ENCODE measurements at regions not wholly inside any gene's neighbourhood (a gene's known extent, or its start where the extent isn't known, plus 50 kb on each side); places are given as distances from the start of the nearest gene placed in this dataset.

- peak; percentile 82 to 93 (median 88) for ATAC-seq
- H3K36me3 Mint-ChIP-seq, result no peaks in the 10 kb centered on the region
- peak overlapping the region; percentile 93 for H3K27ac ChIP-seq (ENCODE audit: low read length)
- H3K9me3 ChIP-seq (ENCODE audit: control insufficient read depth, insufficient read depth, low read length), result no peaks in the 10 kb centered on the region
- 4% methylated on average over 33 of the region's 33 CpGs for WGBS (ENCODE audit: insufficient coverage)
- intact Hi-C loops (cut with micrococcal nuclease), result loop anchor here (1.0 to 5.0 kb wide), 4 partner anchors 94 to 278 kb away; partner anchors contain the start of gene PAXIP1
- peaks cover 21 to 35% of the 10 kb centered on the region in 2 donors for H3K4me1 Mint-ChIP-seq
- peak overlapping the region; percentile 96 to 98 for H3K27ac Mint-ChIP-seq
- H3K4me3 ChIP-seq (ENCODE audit: low read length), result peak overlapping the region; percentile 37
- H3K27me3 Mint-ChIP-seq (ENCODE audit: low read depth in 2 of 2), result peaks cover 0 to 4% of the 10 kb centered on the region in 2 donors
- peaks cover 25% of the 10 kb centered on the region for H3K4me1 ChIP-seq (ENCODE audit: control insufficient read depth, insufficient read depth, low read length)
- no peaks in the 10 kb centered on the region for H3K27me3 ChIP-seq (ENCODE audit: control insufficient read depth, insufficient read depth, low read length)
- no peaks in the 10 kb centered on the region for H3K36me3 ChIP-seq (ENCODE audit: control insufficient read depth, insufficient read depth, low read length)
- H3K9me3 Mint-ChIP-seq, result peaks cover 3% of the 10 kb centered on the region in 2 donors
- DNase-seq, result peak; percentile 83 to 96
- no peak for TF ChIP-seq CTCF (IDR thresholded peaks at IDR 0.05)
- H3K4me3 Mint-ChIP-seq, result peak overlapping the region; percentile 96
These were observed 92.0 kb upstream of the INSIG1 start for GRCh38 chr7:155205368-155206317.

- intact Hi-C loops (cut with micrococcal nuclease), result loop anchor here (5.0 kb wide), 2 partner anchors 131 to 204 kb away; partner anchors contain the start of gene PAXIP1
- DNase-seq (peak; percentile 58 to 81), ATAC-seq (peak; percentile 33 to 63 (median 37))
- no peaks in the 10 kb centered on the region for H3K9me3 ChIP-seq (ENCODE audit: control insufficient read depth, insufficient read depth, low read length)
- WGBS (ENCODE audit: insufficient coverage), result 15% methylated on average over 20 of the region's 20 CpGs
- Mint-ChIP-seq H3K9me3 (peaks cover 3% of the 10 kb centered on the region in 2 donors), H3K36me3 (no peaks in the 10 kb centered on the region), H3K4me1 (peaks cover 21 to 35% of the 10 kb centered on the region in 2 donors), H3K4me3 (peak overlapping the region; percentile 96), H3K27me3 (ENCODE audit: low read depth in 2 of 2) (peaks cover 0 to 4% of the 10 kb centered on the region in 2 donors), H3K27ac (peak overlapping the region; percentile 96 to 98)
- H3K27ac ChIP-seq (ENCODE audit: low read length), result peak overlapping the region; percentile 93
- H3K4me1 ChIP-seq (ENCODE audit: control insufficient read depth, insufficient read depth, low read length), result peaks cover 25% of the 10 kb centered on the region
- no peaks in the 10 kb centered on the region for H3K36me3 ChIP-seq (ENCODE audit: control insufficient read depth, insufficient read depth, low read length)
- peak overlapping the region; percentile 37 for H3K4me3 ChIP-seq (ENCODE audit: low read length)
- no peak for TF ChIP-seq CTCF (IDR thresholded peaks at IDR 0.05)
- no peaks in the 10 kb centered on the region for H3K27me3 ChIP-seq (ENCODE audit: control insufficient read depth, insufficient read depth, low read length)
These were observed 91.2 kb upstream of the INSIG1 start for GRCh38 chr7:155206318-155207020.

GRCh38 chr7:155207326-155208002 is 90.2 kb upstream of the INSIG1 start:
- H3K4me1 Mint-ChIP-seq, result peaks cover 21 to 35% of the 10 kb centered on the region in 2 donors
- intact Hi-C loops (cut with micrococcal nuclease), result loop anchor here (5.0 kb wide), 2 partner anchors 130 to 205 kb away; partner anchors contain the start of gene PAXIP1
- Histone ChIP-seq H3K4me1 (ENCODE audit: control insufficient read depth, insufficient read depth, low read length) (peaks cover 25% of the 10 kb centered on the region), H3K36me3 (ENCODE audit: control insufficient read depth, insufficient read depth, low read length) (no peaks in the 10 kb centered on the region), H3K27me3 (ENCODE audit: control insufficient read depth, insufficient read depth, low read length) (no peaks in the 10 kb centered on the region), H3K9me3 (ENCODE audit: control insufficient read depth, insufficient read depth, low read length) (no peaks in the 10 kb centered on the region), H3K4me3 (ENCODE audit: low read length) (no peak overlapping the region), H3K27ac (ENCODE audit: low read length) (no peak overlapping the region)
- peaks cover 3% of the 10 kb centered on the region in 2 donors for H3K9me3 Mint-ChIP-seq
- WGBS (ENCODE audit: insufficient coverage), result 89% methylated on average over 13 of the region's 13 CpGs
- H3K27ac Mint-ChIP-seq, result peak overlapping the region; percentile 96 to 98
- TF ChIP-seq CTCF (IDR thresholded peaks at IDR 0.05), result no peak
- no peak for ATAC-seq
- H3K27me3 Mint-ChIP-seq (ENCODE audit: low read depth in 2 of 2), result peaks cover 0 to 4% of the 10 kb centered on the region in 2 donors
- H3K36me3 Mint-ChIP-seq, result no peaks in the 10 kb centered on the region
- no peak overlapping the region for H3K4me3 Mint-ChIP-seq
- DNase-seq, result no peak

All from natural killer cell (primary cell).